Mesothelial cell of epicardium (in vitro differentiated cells): ENCODE measurements at regions not wholly inside any gene's neighbourhood (a gene's known extent, or its start where the extent isn't known, plus 50 kb on each side); places are given as distances from the start of the nearest gene placed in this dataset.

Experiments
- DNase-seq, 2 experiments: peaks; one replicate each; pipeline ENCODE4 v3.0.0; 2021; ENCODE audit warnings: low spot score in 2 of 2; ENCODE audit not compliant: unreplicated experiment in 2 of 2
- H3K27ac Mint-ChIP-seq: 2 replicates; pipeline ENCODE4 v1.8.0; 2021; ENCODE audit warnings: mixed read lengths
- H3K27me3 Mint-ChIP-seq: 2 replicates; pipeline ENCODE4 v1.8.0; 2021; ENCODE audit warnings: low read depth, mixed read lengths
- H3K36me3 Mint-ChIP-seq: 2 replicates; pipeline ENCODE4 v1.8.0; 2021; ENCODE audit warnings: mixed read lengths
- H3K4me1 Mint-ChIP-seq: 2 replicates; pipeline ENCODE4 v1.8.0; 2021; ENCODE audit warnings: mixed read lengths
- H3K4me3 Mint-ChIP-seq: 2 replicates; pipeline ENCODE4 v1.8.0; 2021; ENCODE audit warnings: mild to moderate bottlenecking, moderate library complexity, mixed read lengths
- H3K9me3 Mint-ChIP-seq: 2 replicates; pipeline ENCODE4 v1.8.0; 2021; ENCODE audit warnings: mixed read lengths
- CTCF ChIP-seq: fragments of 200-600 bp; sonication (generic); IDR thresholded peaks from one replicate; pipeline ENCODE4 v1.5.0; 2021; ENCODE audit warnings: antibody characterized with exemption; ENCODE audit not compliant: unreplicated experiment

GRCh38 chr2:41483982-41484857 is 563.6 kb upstream of the PKDCC start:
- Mint-ChIP-seq H3K4me3 (no peak overlapping the region), H3K4me1 (no peaks in the 10 kb centered on the region), H3K9me3 (peaks cover 22% of the 10 kb centered on the region), H3K27ac (no peak overlapping the region), H3K27me3 (no peaks in the 10 kb centered on the region), H3K36me3 (no peaks in the 10 kb centered on the region)
- no peak for TF ChIP-seq CTCF
- DNase-seq, result no peak

- Mint-ChIP-seq H3K36me3 (no peaks in the 10 kb centered on the region), H3K4me1 (no peaks in the 10 kb centered on the region), H3K27me3 (no peaks in the 10 kb centered on the region), H3K27ac (no peak overlapping the region), H3K9me3 (peaks cover 21% of the 10 kb centered on the region), H3K4me3 (no peak overlapping the region)
- DNase-seq, result no peak
- no peak for TF ChIP-seq CTCF
Observed at GRCh38 chr2:41484858-41485234, 563.0 kb upstream of the PKDCC start.

DNA sequence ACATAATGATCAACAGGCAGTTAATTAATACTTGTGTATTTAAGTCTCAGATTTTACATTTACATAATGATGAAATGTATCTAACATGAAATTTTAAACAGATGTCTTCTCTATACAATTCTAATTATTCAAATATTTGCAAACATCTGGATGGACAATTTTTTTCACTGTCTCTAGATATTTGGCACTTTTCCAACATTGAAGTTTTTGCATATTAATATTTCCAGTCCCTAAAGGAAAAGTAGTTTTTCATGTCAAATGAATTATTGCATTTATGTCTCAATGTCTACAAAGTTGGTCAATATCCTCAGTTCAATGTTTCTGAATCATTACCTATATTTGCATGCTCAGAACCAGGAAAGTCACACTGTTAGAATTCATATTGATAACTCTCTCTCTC is 560.9 kb upstream of the PKDCC start:
- Mint-ChIP-seq H3K27ac (no peak overlapping the region), H3K27me3 (no peaks in the 10 kb centered on the region), H3K4me1 (no peaks in the 10 kb centered on the region), H3K4me3 (no peak overlapping the region), H3K9me3 (peaks cover 31% of the 10 kb centered on the region), H3K36me3 (no peaks in the 10 kb centered on the region)
- no peak for DNase-seq
- TF ChIP-seq CTCF, result no peak

GRCh38 chr2:41488888-41489287 is 558.9 kb upstream of the PKDCC start:
- Mint-ChIP-seq H3K4me1 (no peaks in the 10 kb centered on the region), H3K4me3 (no peak overlapping the region), H3K27me3 (no peaks in the 10 kb centered on the region), H3K9me3 (peaks cover 43% of the 10 kb centered on the region), H3K27ac (no peak overlapping the region), H3K36me3 (peaks cover 1% of the 10 kb centered on the region)
- no peak for TF ChIP-seq CTCF
- DNase-seq, result no peak

DNA sequence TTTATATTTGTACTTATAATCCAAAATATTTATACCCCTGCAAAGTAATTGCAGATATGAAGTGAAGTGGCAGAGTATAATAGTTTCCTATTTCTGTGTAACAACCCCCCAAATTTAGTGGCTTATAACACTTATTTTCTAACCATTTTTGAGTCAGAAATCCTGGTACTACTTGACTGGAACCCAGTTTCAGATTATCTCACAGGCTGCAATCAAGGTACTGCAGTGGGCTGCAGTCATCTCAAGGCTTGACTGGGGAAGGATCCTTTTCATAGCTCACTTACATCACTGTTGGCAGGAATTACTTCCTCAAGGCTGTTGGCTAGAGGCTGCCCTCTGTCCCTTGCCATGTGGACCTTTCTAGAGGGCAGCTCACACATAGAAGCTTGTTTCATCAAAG is 558.2 kb upstream of the PKDCC start:
- Mint-ChIP-seq H3K27ac (no peak overlapping the region), H3K4me3 (no peak overlapping the region), H3K27me3 (no peaks in the 10 kb centered on the region), H3K4me1 (no peaks in the 10 kb centered on the region), H3K9me3 (peaks cover 50% of the 10 kb centered on the region), H3K36me3 (peaks cover 4% of the 10 kb centered on the region)
- no peak for DNase-seq
- TF ChIP-seq CTCF, result no peak
